HFF-Myc (cell line): ENCODE measurements at regions not wholly inside any gene's neighbourhood (a gene's known extent, or its start where the extent isn't known, plus 50 kb on each side); places are given as distances from the start of the nearest gene placed in this dataset.

Source experiments
- DNase-seq: peaks from one replicate; pipeline ENCODE4 v3.0.0-alpha.2; 2011; ENCODE audit warnings: low read depth; ENCODE audit errors: extremely low read depth
- H3K4me3 ChIP-seq: replicated peaks from 2 replicates; pipeline ENCODE4 v1.5.1; 2011; ENCODE audit warnings: low read depth, mild to moderate bottlenecking, control low read depth, low read length
- CTCF ChIP-seq: IDR thresholded peaks from 2 replicates; pipeline ENCODE4 v1.5.1; 2012; ENCODE audit warnings: mild to moderate bottlenecking, low read depth, low read length, control low read depth; ENCODE audit errors: missing control alignments

GRCh38 chr2:120802867-120803484, 67.3 kb downstream of the GLI2 start:
- no peak for DNase-seq
- no peak for TF ChIP-seq CTCF
- H3K4me3 ChIP-seq = no peak overlapping the region

GRCh38 chr2:120803764-120804335, 68.2 kb downstream of the GLI2 start:
- no peak for TF ChIP-seq CTCF
- H3K4me3 ChIP-seq = no peak overlapping the region
- no peak for DNase-seq

- no peak for DNase-seq
- H3K4me3 ChIP-seq = no peak overlapping the region
- no peak for TF ChIP-seq CTCF
These were observed 68.8 kb downstream of the GLI2 start for GRCh38 chr2:120804459-120804858.

- no peak overlapping the region for H3K4me3 ChIP-seq
- no peak for DNase-seq
- TF ChIP-seq CTCF = no peak
These were observed 69.3 kb downstream of the GLI2 start for GRCh38 chr2:120805011-120805410.

- DNase-seq = no peak
- TF ChIP-seq CTCF = no peak
- H3K4me3 ChIP-seq = no peak overlapping the region
These were observed 69.9 kb downstream of the GLI2 start for GRCh38 chr2:120805602-120806001.

GRCh38 chr2:120807751-120808150, 72.1 kb downstream of the GLI2 start:
- H3K4me3 ChIP-seq = no peak overlapping the region
- no peak for DNase-seq
- TF ChIP-seq CTCF = no peak

- DNase-seq = no peak
- H3K4me3 ChIP-seq = no peak overlapping the region
- TF ChIP-seq CTCF = no peak
These were observed 73.5 kb downstream of the GLI2 start for GRCh38 chr2:120809151-120809550.
